HG02642 (cell line): ENCODE measurements at regions not wholly inside any gene's neighbourhood (a gene's known extent, or its start where the extent isn't known, plus 50 kb on each side); places are given as distances from the start of the nearest gene placed in this dataset.
"Not testable (repeated sequence)": the region's sequence is repeated elsewhere in the genome, so short reads cannot be mapped to it uniquely, and the experiment has no call there.

Source experiments
- ATAC-seq: cut with Tn5 transposase; IDR thresholded peaks from one replicate; pipeline ENCODE4 v1.9.1; 2021; ENCODE audit warnings: mild to moderate bottlenecking; ENCODE audit not compliant: unreplicated experiment, poor library complexity

GRCh38 chr10:85061401-85061800 is 733.0 kb downstream of the CCSER2 start:
- ATAC-seq: no peak

- no peak for ATAC-seq
These were observed 739.6 kb downstream of the CCSER2 start for GRCh38 chr10:85067955-85068354.

GRCh38 chr10:85080934-85081333 is 752.5 kb downstream of the CCSER2 start:
- no peak for ATAC-seq

GRCh38 chr10:85098835-85099521 is 770.6 kb downstream of the CCSER2 start:
- no peak for ATAC-seq

GRCh38 chr10:85100495-85100894 is 772.1 kb downstream of the CCSER2 start:
- ATAC-seq: no peak

- no peak for ATAC-seq
These were observed 777.3 kb downstream of the CCSER2 start for GRCh38 chr10:85105614-85106255.

GRCh38 chr10:85111271-85111670 is 782.9 kb downstream of the CCSER2 start:
- ATAC-seq: no peak

GRCh38 chr10:85124603-85125051 is 796.2 kb downstream of the CCSER2 start:
- ATAC-seq: no peak

- no peak for ATAC-seq
These were observed 808.9 kb downstream of the CCSER2 start for GRCh38 chr10:85137253-85137652.

- no peak for ATAC-seq
These were observed 809.7 kb downstream of the CCSER2 start for GRCh38 chr10:85138046-85138445.

- ATAC-seq: no peak
These were observed 810.7 kb downstream of the CCSER2 start for GRCh38 chr10:85139124-85139523.

- ATAC-seq: not testable (repeated sequence)
These were observed 813.1 kb downstream of the CCSER2 start for GRCh38 chr10:85141520-85141919.

GRCh38 chr10:85145966-85146365 is 817.6 kb downstream of the CCSER2 start:
- ATAC-seq: no peak

GRCh38 chr10:85147346-85148250 is 819.2 kb downstream of the CCSER2 start:
- ATAC-seq: no peak

- ATAC-seq: no peak
These were observed 820.6 kb downstream of the CCSER2 start for GRCh38 chr10:85148693-85149640.

- no peak for ATAC-seq
These were observed 821.4 kb downstream of the CCSER2 start for GRCh38 chr10:85149766-85150165.

- ATAC-seq: no peak
These were observed 823.1 kb downstream of the CCSER2 start for GRCh38 chr10:85151506-85151905.

GRCh38 chr10:85152496-85152895 is 824.1 kb downstream of the CCSER2 start:
- ATAC-seq: no peak

GRCh38 chr10:85152911-85153310 is 824.5 kb downstream of the CCSER2 start:
- no peak for ATAC-seq

GRCh38 chr10:85157206-85157605 is 828.8 kb downstream of the CCSER2 start:
- ATAC-seq: no peak
